Omental fat pad (tissue), 3 donors: ENCODE measurements at regions not wholly inside any gene's neighbourhood (a gene's known extent, or its start where the extent isn't known, plus 50 kb on each side); places are given as distances from the start of the nearest gene placed in this dataset.
"Not testable (repeated sequence)": the region's sequence is repeated elsewhere in the genome, so short reads cannot be mapped to it uniquely, and the experiment has no call there.

Experiments used
- ATAC-seq: fragments of 150-250 bp; one replicate; pipeline ENCODE4 v1.9.1; 2016; ENCODE audit warnings: mild to moderate bottlenecking, moderate library complexity; ENCODE audit not compliant: low FRiP score
- DNase-seq: peaks from one replicate; pipeline ENCODE4 v3.0.0-alpha.2; 2019; ENCODE audit warnings: low spot score
- CTCF ChIP-seq, 3 donors: fragments of 450-650 bp; IDR thresholded peaks; one replicate each; pipeline ENCODE4 v1.5.1; 2016 to 2017; ENCODE audit warnings: antibody characterized with exemption in 3 of 3, mild to moderate bottlenecking in 3 of 3, moderate library complexity in 2 of 3

DNA sequence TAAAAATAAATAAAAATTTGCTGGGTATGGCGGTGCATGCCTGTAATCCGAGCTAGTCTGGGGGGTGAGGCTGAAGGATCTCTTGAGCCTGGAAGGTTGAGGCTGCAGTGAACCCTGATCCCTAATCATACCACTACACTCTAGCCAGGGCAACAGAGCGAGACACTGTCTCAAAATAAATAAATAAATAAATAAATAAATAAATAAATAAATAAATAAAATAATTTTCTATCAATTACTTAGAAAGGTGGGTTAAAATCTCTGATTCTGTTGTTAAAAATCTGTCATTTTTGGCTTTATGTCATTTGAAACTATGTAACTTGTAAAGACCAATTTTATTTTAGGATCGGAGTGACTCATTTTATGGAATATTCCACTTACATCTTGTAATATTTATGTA lies 958.6 kb downstream of the NXPH1 start:
- DNase-seq (no peak), ATAC-seq (no peak)
- no peak for TF ChIP-seq CTCF (IDR thresholded peaks at IDR 0.05)

DNA sequence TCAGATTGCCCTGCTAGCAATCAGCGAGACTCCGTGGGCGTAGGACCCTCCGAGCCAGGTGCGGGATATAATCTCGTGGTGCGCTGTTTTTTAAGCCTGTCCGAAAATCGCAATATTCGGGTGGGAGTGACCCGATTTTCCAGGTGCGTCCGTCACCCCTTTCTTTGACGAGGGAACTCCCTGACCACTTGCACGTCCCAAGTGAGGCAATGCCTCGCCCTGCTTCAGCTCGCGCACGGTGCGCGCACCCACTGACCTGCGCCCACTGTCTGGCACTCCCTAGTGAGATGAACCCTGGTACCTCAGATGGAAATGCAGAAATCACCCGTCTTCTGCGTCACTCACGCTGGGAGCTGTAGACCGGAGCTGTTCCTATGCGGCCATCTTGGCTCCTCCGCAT lies 971.0 kb downstream of the NXPH1 start:
- not testable (repeated sequence) for ATAC-seq, DNase-seq

GRCh38 chr7:9407816-9408215 lies 974.4 kb downstream of the NXPH1 start:
- no peak for ATAC-seq
- no peak for DNase-seq
- no peak for TF ChIP-seq CTCF (IDR thresholded peaks at IDR 0.05)

- no peak for TF ChIP-seq CTCF (IDR thresholded peaks at IDR 0.05)
- ATAC-seq (no peak), DNase-seq (no peak)
Measured at GRCh38 chr7:9453521-9453920, 1020.1 kb downstream of the NXPH1 start.

DNA sequence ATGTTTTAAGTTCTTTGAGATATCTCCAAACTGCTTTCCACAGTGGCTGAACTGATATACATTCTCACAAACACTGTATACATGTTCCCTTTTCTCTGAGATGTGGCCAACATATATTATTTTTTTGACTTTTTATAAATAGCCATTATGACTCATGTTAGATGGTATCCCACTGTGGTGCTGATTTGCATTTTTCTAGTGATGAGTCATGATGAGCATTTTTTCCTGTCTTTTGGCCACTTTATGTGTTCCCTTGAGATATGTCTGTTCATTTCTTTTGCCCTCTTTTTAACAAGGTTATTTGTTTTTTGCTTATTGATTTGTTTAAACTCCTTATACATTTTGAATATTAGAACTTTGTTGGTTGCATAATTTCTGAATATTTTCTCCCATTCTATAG lies 1055.1 kb downstream of the NXPH1 start:
- DNase-seq: no peak
- no peak for TF ChIP-seq CTCF (IDR thresholded peaks at IDR 0.05)
- ATAC-seq: no peak

GRCh38 chr7:9498303-9498702 lies 1064.9 kb downstream of the NXPH1 start:
- DNase-seq (no peak), ATAC-seq (no peak)
- no peak for TF ChIP-seq CTCF (IDR thresholded peaks at IDR 0.05)

GRCh38 chr7:9502269-9502668 lies 1068.9 kb downstream of the NXPH1 start:
- ATAC-seq (no peak), DNase-seq (no peak)
- TF ChIP-seq CTCF (IDR thresholded peaks at IDR 0.05): no peak

DNA sequence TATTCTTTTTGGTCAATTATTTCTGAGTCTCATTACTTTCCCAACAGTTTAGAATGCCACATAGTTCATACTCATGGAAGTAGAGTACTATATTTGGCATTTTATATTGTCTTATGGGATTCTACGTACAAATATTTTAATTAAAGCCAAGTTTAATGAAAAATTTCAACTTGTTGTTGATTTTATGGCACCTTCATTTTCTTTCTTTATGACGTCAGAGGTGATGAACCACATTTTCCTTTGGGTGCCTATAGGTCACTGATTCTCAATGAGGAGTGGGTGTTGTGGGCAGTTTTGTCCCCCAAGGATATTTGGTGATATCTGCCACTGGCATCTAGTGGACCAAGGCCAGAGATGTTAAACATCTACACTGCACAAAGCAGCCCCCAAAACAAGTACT lies 1071.3 kb downstream of the NXPH1 start:
- TF ChIP-seq CTCF (IDR thresholded peaks at IDR 0.05): no peak
- DNase-seq (no peak), ATAC-seq (no peak)
